HG03066 (cell line): ENCODE measurements at regions not wholly inside any gene's neighbourhood (a gene's known extent, or its start where the extent isn't known, plus 50 kb on each side); places are given as distances from the start of the nearest gene placed in this dataset.

Source experiments
- ATAC-seq: cut with Tn5 transposase; IDR thresholded peaks from one replicate; pipeline ENCODE4 v1.9.1; 2021; ENCODE audit warnings: low read depth; ENCODE audit not compliant: unreplicated experiment

DNA sequence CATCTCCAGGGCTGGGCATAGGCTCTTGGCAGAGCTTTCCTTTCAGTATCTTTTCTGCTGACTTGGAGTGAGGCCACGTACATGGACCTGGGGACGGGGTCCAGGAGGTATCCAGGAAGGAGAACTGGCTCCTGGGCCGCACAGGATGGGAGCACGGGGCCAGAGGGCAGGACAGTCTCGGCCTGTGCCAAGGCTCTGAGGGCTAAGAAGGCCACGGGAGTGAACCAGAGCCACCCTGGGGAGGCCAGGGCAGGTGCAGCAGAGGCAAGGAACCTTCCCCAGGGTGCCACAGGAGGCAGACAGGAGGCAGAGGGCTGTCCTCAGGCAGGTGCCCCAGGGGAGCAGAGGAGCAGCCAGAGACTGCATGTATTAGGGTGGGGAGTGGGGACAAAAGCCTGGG, 50.3 kb downstream of the PLXNA1 start:
- no peak for ATAC-seq

DNA sequence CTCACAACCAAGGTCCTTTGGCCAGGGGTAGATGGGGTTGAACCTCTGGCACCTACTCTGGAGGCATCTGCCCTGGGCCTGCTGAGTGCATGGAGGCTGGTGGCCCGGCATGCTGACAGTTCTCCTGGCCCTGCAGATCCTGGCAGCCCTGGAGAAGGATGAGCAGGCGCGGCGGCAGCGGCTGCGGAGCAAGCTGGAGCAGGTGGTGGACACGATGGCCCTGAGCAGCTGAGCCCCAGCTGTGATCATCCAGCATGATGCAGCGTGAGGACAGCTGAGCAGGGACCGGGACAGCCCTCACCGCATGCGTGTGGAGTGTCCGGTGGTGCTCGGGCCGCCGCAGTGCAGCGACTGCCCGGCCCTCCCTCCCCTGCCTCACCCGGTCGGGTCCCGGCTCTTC, 50.9 kb downstream of the PLXNA1 start:
- no peak for ATAC-seq

DNA sequence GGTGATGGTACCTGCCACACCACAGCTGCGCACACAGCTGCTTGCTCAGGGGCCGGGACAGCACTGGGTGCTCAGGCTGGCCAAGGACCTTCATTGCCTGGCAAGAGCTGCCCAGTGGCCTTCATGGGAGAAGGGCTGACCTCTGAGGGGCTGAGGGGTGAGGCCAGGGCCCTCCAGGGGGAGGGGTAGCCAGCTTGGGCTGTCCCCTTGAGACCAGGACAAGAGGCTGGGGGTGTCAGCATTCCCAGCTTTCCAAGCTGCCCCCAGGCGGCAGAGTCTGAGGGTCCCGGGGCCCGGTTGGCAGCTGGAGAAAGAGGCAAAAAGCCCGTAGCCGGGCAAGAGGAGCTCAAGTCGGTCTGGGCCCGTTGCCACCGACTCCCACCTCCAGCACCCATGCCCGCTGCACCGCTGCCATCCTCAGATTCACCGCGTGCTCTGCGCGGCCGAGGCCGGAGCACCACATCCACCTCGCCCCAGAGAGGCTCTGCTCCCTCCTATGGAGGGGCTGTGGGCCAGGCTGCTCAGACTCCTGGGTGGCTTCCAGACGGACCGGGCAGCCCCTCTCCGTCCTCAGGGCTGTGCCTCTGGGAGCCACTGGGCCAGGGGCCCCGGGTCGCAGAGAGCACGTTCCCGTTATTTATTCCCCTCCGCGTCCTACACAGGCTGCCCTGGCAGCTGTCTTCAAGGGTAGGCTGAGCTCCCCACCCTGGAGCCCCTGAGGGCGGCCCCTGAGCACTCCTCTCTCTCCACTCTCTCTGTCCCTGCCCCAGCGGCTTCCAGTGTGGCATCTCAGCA, 51.5 kb downstream of the PLXNA1 start:
- ATAC-seq = no peak

DNA sequence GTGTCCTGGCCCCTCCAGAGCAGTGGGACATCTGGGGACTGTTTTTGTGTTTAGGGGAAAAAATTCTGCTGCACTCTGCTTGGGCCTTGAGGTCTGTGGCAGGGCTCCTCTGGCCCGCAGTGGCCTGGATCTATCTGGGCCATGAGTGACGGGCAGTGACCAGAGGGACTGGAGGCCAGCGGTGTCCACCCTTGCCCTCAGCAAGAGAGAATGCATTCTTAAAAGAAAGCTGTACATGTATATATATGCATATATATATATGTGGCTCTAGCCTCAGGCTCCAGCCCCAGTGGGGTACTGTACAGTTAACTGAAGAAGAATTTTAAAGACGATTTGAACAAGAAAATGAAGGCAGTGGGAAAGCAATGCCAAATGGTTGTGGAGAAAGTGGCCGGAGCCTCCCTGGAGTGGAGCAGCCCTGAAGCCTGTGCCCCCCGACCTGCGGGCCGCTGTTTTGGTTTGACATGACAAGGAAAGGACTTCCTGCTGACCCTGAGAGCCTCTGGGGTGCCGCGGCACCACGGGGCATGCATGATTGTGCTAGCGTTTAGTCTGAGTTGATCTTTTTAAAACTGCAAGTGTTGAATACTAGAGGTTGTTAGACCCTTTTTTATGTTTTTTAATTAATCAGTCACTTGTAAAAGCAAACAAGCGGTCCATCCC, 52.2 kb downstream of the PLXNA1 start:
- no peak for ATAC-seq

DNA sequence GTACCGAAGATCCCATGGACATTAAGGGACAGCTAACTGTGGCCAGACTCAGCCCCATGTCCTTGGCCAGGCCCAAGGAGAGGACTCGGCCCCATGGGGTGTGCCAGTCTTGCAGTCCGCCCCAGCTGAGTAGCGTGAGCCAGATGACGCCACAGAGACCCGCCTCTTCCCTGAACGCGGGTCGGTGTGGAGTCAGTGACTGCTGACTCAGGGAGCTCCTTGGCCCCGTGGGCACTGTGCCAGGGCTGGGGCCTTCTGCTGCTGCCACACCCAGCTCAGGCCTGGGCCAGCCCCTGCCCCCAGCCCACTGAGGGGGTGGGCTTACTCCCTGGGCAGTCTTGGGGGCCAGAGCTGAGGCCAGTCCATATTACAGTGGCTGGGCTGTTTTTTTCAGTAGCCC, 52.8 kb downstream of the PLXNA1 start:
- no peak for ATAC-seq

DNA sequence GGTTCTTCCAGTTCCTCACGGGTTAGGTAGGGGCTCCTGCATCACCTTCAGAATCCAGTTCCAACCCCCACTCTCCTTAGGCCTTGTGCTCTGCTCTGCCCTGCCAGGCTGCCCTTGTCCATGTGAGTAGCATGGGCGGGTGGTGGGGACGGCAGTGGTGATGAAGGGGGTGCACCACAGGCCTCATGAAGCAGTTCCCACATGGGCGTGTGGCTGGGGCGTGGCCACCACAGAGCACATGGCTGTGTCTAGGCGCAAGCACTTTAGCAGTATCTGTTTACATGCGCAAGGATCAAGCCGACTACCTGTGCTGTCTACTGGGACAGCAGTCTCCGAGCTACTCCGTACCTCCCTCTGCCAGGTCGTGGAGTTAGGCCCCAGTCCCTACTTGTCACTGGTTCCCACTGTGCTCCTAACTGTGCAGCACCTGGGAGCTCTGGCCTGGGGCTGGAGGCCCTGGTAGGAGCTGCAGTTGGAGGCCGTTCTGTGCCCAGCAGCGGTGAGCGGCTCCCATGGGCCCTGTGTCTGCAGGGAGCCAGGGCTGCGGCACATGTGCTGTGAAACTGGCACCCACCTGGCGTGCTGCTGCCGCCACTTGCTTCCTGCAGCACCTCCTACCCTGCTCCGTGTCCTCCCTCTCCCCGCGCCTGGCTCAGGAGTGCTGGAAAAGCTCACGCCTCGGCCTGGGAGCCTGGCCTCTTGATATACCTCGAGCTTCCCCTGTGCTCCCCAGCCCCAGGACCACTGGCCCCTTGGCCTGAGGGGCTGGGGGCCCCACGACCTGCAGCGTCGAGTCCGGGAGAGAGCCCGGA, 53.5 kb downstream of the PLXNA1 start:
- no peak for ATAC-seq

DNA sequence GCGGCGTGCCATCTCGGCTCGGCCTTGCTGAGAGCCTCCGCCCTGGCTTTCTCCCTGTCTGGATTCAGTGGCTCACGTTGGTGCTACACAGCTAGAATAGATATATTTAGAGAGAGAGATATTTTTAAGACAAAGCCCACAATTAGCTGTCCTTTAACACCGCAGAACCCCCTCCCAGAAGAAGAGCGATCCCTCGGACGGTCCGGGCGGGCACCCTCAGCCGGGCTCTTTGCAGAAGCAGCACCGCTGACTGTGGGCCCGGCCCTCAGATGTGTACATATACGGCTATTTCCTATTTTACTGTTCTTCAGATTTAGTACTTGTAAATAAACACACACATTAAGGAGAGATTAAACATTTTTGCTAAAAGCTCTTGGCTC, 54.1 kb downstream of the PLXNA1 start:
- ATAC-seq = no peak

DNA sequence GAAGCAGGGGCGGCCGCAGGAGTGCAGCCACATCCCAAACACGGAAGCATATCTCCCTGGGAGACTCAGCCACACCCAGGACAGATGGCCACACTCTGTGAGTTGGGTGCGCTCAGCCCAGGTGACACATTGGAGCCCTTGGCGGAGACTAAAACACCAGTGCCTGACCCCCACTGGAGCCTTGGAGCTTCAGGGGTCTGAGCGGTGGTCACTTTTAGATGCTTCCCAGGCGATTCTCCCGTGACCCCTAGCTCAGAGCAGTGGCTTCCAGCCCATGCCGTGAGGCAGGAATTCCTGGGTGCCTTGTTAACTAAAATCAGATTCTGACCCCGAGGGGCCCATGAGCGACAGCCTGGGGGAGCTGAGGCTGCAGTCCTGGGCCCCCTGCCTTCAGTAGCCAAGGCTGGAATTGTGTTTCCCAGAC, 54.5 kb downstream of the PLXNA1 start:
- no peak for ATAC-seq

DNA sequence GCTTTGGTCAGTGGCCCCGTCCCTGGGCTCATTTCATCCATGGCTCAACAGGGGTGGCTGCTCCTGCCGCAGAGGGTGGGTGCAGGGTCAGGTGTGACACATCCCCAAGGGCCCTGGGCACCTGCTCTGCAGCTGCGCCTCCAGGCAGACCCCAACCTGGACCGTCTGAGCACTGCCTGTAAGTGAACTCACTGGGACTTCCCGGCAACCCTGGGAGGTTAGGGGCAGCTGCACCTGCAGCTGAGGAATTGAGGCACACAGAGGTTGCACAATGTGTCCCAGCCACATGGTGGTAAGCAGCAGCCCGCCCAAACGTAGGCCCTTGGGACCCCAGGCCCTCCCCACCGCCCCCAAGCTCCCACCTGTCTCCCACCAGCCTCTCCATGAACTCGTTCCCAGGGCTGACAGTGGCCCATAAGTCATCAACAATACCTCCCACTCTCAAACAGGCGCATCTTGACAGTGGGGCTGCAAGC, 55.1 kb downstream of the PLXNA1 start:
- no peak for ATAC-seq

DNA sequence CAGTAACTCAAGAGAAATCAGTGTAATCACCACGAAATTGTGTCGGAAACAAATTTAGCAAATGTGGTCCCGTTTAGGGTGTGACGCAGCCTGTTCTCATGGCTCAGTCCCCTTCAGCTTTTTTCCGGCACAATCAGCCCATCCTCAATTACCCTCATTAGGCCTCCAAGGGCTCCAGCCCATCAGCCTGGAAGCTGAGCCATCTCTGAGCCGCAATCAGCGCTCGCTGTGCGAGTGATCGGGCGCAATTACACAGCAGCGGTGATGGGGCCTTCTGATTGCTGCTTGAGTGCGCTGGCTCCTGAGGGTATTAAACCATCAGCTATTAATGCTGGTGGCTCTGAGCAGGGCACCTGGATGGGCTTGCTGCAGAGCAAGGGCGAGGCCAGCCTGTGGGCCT, 55.6 kb downstream of the PLXNA1 start:
- no peak for ATAC-seq

DNA sequence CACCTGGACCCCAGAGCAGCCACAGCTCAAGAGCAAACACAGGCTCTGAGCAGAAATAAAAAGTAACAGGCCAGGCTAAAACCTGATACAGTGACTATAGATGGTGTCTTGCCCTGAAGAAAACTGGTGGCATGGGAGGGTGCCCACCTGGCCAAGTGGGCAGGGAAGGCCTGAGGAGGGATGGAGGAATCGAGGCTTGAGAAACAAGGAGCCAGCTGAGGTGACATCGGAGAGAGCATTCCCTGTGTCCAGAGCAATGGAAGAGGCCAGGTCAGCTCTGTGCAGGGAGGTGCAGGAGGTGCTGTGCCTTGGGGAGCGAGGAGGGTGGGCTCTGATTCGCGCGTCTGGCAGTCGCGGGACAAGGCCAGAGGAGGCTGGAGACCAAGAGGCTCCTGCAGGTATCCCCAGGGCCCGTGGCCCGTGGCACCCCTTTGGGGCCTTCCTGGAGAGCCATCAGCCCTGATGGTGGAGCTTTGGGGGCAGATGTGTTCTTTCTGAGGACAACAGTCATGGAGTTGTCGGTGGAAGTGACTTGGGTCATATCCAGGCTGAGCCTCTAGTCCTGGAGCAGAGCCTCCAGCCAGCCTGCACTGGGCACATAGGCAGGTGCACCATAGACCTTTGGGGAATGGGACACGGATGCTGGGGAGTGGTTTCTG, 56.1 kb downstream of the PLXNA1 start:
- no peak for ATAC-seq

DNA sequence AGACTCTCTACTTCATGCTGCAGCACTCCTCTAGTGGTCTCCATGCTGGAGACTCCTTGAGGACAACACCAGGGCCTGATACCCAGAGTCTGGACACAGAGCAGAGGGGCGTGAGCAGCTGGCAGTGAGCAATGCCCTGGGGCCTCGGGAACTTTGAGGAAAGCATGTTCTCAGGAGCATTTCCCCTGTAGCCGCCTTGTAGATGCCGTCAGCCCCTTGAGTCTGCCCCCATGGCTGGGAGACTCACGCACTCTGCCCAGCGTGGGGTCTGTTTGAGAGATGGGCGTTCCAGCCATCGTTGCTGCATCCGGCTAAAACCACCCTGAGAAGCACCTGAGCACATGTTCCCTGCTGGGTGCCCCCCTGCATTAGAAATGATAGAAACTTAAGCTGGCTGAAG, 56.8 kb downstream of the PLXNA1 start:
- ATAC-seq = no peak

DNA sequence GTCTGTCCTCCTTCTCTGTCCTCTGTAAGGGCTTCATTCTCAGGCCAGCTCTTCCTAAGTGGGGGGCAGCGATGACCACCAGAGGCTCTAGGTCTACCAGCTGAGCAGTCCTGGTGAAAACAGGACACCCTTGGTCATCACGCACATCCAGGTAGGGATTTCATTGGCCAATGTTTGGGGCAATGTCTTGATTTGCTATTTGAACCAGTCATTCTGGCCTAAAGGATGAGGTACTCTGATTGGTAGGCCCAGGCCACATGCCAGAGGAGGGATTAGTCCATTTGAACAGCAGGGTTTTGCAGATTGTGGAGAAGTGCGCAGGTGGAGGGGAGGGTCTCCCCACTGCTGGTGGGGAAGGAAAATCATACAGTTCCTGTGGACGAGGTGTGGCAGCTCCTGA, 57.3 kb downstream of the PLXNA1 start:
- ATAC-seq = no peak

DNA sequence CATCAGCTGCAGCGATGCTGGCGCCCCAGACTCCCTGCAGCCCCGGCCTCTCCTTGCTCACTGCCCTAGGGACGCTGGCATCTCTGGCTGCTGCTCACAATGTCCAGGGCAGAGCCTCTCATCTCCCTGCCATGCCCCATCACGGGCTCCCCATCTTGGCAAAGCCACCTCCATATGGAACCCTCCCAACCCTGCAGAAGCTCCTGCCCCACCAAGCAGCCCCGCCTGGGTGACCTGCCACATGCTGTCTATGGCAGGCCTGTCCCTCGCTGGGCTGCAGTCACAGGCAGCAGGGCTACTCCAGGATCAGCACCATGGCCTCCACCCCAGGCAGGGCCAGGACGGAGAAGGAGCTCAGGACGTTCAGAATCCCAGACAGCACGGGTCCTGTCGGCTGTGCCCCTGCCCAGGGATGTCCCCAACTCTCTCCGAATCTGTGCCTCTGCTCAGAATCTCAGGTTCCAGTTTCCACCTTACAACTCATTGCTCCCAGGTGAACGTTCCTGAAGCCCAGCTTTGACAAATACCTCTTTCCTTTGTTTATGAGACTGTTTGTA, 58.4 kb downstream of the PLXNA1 start:
- ATAC-seq = no peak

DNA sequence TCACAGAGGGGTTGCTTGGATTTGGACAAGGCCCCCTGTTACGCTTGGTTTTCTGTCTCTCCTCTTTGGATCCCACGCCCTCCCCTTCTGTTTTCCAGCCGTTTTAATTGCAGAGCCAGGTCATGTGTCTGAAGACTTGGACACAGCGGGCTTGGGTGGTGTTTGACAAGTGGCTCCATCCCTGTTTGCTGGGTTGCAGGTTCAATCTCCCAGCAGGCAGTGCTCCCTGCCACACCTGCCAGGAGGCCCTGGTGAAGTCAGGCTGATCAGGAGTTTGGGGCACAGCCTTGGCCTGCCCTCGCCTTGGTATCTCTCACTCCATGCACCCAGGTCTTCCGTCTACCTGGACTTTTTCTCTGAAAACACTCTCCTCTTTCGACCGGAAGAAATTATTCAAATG, 59.0 kb downstream of the PLXNA1 start:
- no peak for ATAC-seq

DNA sequence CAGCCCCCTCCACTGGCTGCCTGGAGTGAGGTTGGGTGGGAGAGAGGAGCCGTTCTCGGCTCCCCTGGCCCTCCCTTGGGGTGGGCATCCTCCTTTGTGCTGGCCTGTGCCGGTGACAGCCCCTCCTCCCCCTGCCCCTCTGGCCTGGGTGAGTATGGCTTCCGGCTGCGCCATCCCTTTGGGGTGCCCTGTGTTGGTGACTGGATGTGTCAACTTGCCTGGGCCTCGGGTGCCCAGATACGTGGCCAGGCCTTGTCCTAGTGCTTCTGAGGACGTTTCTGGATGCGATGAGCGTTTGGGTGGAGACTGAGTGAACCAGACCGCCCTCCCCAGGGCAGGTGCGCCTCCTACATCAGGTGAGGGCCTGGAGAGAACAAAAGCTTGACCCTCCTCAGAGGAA, 59.7 kb downstream of the PLXNA1 start:
- ATAC-seq = no peak

DNA sequence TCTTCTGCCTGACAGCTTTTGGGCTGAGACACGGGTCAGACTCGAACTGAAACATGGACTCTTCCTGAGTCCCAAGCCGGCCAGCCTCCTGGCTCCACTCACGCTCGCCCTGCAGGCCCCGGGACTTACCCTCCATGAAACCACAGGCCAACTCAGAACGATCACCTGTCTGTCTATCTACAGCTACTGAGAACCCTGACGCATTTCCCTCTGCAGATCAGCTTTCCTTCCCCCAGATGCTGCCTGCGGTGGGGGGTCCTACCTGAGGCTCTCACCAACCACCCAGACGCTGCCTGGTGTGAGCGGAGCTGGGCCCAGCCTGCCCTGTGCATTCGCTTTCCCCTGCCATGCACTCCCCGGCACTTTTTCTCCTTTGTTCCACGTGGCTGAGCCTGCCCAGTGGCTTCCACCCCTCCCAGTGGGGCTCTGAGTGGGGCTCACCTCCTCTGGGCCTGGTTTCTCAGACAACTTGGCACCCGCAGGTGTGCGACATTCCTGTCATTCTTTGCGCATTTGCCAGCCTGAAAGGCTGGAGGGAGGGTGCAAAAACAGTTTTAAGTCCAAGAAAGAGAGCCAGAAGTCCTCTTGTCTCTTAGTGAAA, 60.2 kb downstream of the PLXNA1 start:
- ATAC-seq = no peak

DNA sequence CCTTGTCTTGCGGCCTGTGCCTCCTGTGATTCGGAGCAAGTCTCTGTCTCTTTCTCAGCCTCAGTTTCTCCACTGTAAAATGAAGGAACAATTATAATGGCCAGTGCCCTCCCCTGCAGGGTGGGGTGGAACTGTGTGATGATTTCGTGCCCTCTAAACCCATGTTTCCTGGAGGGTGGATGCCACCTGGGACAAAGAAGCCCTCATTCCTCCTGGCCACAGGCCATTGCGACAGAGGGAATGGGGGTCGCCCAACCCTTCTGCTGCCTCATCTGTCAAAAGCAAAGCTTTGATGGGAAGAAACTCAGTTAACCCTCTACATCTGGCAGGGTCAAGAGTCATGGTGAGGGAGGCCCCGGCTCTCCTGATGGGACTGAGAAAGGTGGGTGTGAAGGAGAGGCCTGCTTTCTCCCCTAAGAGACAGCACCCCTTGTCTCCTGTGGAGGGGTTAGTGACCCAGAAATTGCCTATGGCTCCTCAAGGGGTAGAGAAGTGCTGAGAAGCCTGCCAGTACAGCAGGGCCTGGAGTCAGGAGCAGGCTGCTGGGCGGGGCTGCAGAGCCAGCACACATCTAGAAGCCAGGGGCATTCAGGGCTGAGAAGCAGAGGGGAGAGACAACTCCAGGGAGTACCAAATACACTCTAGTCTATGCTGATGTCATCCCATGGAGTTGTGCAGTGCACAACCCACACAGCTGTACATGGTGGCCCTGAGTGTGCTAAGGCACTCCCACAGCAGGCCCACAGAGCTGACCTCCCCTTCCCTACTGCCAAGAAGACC, 61.0 kb downstream of the PLXNA1 start:
- no peak for ATAC-seq

DNA sequence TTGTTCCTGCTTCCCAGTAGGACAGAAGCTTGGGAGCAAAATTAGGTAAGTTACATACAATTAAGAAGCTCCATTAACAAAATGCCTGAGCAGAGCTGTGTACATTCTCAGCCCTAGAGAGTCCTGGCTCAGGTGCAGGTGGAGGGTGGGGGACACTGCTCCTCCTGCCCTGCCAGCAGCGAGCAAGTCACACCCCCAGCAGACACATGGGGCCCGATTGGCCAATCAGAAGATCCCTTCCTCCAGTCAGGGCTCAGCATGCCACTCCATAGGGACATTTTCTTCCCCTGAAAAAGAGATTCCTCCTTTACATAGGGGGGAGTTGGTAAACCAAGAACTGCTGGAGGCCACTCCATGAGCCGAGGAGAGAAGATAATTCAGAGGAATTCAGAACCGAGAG, 62.1 kb downstream of the PLXNA1 start:
- ATAC-seq = no peak
